Effector memory CD8-positive, alpha-beta T cell (primary cell): ENCODE measurements at regions not wholly inside any gene's neighbourhood (a gene's known extent, or its start where the extent isn't known, plus 50 kb on each side); places are given as distances from the start of the nearest gene placed in this dataset.

Source experiments
- ATAC-seq: fragments of 150-1000 bp; cut with Tn5 transposase; replicated peaks from 2 replicates; pipeline ENCODE4 v1.10.0; 2021; ENCODE audit warnings: mild to moderate bottlenecking, moderate library complexity
- DNase-seq, 3 experiments: peaks; one replicate each; pipeline ENCODE4 v3.0.0; 2021
- H3K27ac Mint-ChIP-seq, 2 donors: one replicate each; pipeline ENCODE4 v1.8.0; 2022; ENCODE audit warnings: mild to moderate bottlenecking in 2 of 2, mixed read lengths in 2 of 2, moderate library complexity in 2 of 2
- H3K27me3 Mint-ChIP-seq, 2 donors: one replicate each; pipeline ENCODE4 v1.8.0; 2022; ENCODE audit warnings: mixed read lengths in 2 of 2
- H3K36me3 Mint-ChIP-seq: one replicate; pipeline ENCODE4 v1.8.0; 2022; ENCODE audit warnings: mild to moderate bottlenecking, moderate library complexity, mixed read lengths; ENCODE audit not compliant: insufficient read depth
- H3K4me1 Mint-ChIP-seq, 2 donors: one replicate each; pipeline ENCODE4 v1.8.0; 2022; ENCODE audit warnings: low read depth in 2 of 2, mixed read lengths in 2 of 2
- H3K4me3 Mint-ChIP-seq, 2 donors: one replicate each; pipeline ENCODE4 v1.8.0; 2022; ENCODE audit warnings: mild to moderate bottlenecking in 2 of 2, mixed read lengths in 2 of 2, moderate library complexity in 2 of 2
- H3K9me3 Mint-ChIP-seq, 2 donors: one replicate each; pipeline ENCODE4 v1.8.0; 2022; ENCODE audit warnings: mixed read lengths in 2 of 2

GRCh38 chr1:58165073-58165472 lies 381.5 kb downstream of the OMA1 start:
- Mint-ChIP-seq H3K4me1 (no peaks in the 10 kb centered on the region), H3K36me3 (no peaks in the 10 kb centered on the region), H3K27me3 (peaks cover 0 to 8% of the 10 kb centered on the region in 2 donors), H3K4me3 (no peak overlapping the region), H3K9me3 (no peaks in the 10 kb centered on the region), H3K27ac (no peak overlapping the region)
- DNase-seq: no peak
- ATAC-seq: no peak

GRCh38 chr1:58162952-58163550 lies 383.5 kb downstream of the OMA1 start:
- no peak for DNase-seq
- Mint-ChIP-seq H3K27ac (no peak overlapping the region), H3K27me3 (no peaks in the 10 kb centered on the region)

GRCh38 chr1:58159434-58159830 lies 387.1 kb downstream of the OMA1 start:
- no peak overlapping the region for H3K4me3 Mint-ChIP-seq
- H3K27ac Mint-ChIP-seq: no peak overlapping the region
- DNase-seq (no peak), ATAC-seq (no peak)
- peaks cover 0 to 6% of the 10 kb centered on the region in 2 donors for H3K27me3 Mint-ChIP-seq
- no peaks in the 10 kb centered on the region for H3K36me3 Mint-ChIP-seq
- H3K4me1 Mint-ChIP-seq: no peaks in the 10 kb centered on the region
- no peaks in the 10 kb centered on the region for H3K9me3 Mint-ChIP-seq

More at GRCh38 chr1:58162952-58163550, 383.5 kb downstream of the OMA1 start:
- Mint-ChIP-seq H3K4me1 (no peaks in the 10 kb centered on the region), H3K4me3 (no peak overlapping the region), H3K9me3 (no peaks in the 10 kb centered on the region), H3K36me3 (no peaks in the 10 kb centered on the region)
- ATAC-seq: no peak

GRCh38 chr1:58158506-58159433 lies 387.8 kb downstream of the OMA1 start:
- peaks cover 0 to 6% of the 10 kb centered on the region in 2 donors for H3K27me3 Mint-ChIP-seq
- H3K4me1 Mint-ChIP-seq: no peaks in the 10 kb centered on the region
- H3K9me3 Mint-ChIP-seq: no peaks in the 10 kb centered on the region
- DNase-seq (no peak), ATAC-seq (no peak)
- H3K4me3 Mint-ChIP-seq: no peak overlapping the region
- no peaks in the 10 kb centered on the region for H3K36me3 Mint-ChIP-seq
- H3K27ac Mint-ChIP-seq: no peak overlapping the region

- no peak for DNase-seq
- Mint-ChIP-seq H3K27me3 (peaks cover 0 to 6% of the 10 kb centered on the region in 2 donors), H3K4me3 (no peak overlapping the region), H3K36me3 (no peaks in the 10 kb centered on the region), H3K4me1 (no peaks in the 10 kb centered on the region), H3K27ac (no peak overlapping the region), H3K9me3 (no peaks in the 10 kb centered on the region)
- ATAC-seq: no peak
These were observed 388.5 kb downstream of the OMA1 start for GRCh38 chr1:58158016-58158415.

GRCh38 chr1:58157256-58157655 lies 389.3 kb downstream of the OMA1 start:
- Mint-ChIP-seq H3K4me3 (no peak overlapping the region), H3K27ac (no peak overlapping the region), H3K9me3 (no peaks in the 10 kb centered on the region), H3K4me1 (no peaks in the 10 kb centered on the region), H3K27me3 (peaks cover 0 to 6% of the 10 kb centered on the region in 2 donors), H3K36me3 (no peaks in the 10 kb centered on the region)
- ATAC-seq (no peak), DNase-seq (no peak)

GRCh38 chr1:58156831-58157230 lies 389.7 kb downstream of the OMA1 start:
- H3K36me3 Mint-ChIP-seq: no peaks in the 10 kb centered on the region
- ATAC-seq: no peak
- no peak for DNase-seq
- H3K27ac Mint-ChIP-seq: no peak overlapping the region
- H3K4me1 Mint-ChIP-seq: no peaks in the 10 kb centered on the region
- H3K9me3 Mint-ChIP-seq: no peaks in the 10 kb centered on the region
- H3K27me3 Mint-ChIP-seq: peaks cover 0 to 6% of the 10 kb centered on the region in 2 donors
- H3K4me3 Mint-ChIP-seq: no peak overlapping the region

GRCh38 chr1:58156124-58156468 lies 390.4 kb downstream of the OMA1 start:
- Mint-ChIP-seq H3K36me3 (no peaks in the 10 kb centered on the region), H3K27me3 (peaks cover 0 to 6% of the 10 kb centered on the region in 2 donors), H3K9me3 (no peaks in the 10 kb centered on the region), H3K4me1 (no peaks in the 10 kb centered on the region), H3K27ac (no peak overlapping the region), H3K4me3 (no peak overlapping the region)
- DNase-seq: no peak
- no peak for ATAC-seq

- H3K4me1 Mint-ChIP-seq: no peaks in the 10 kb centered on the region
- no peaks in the 10 kb centered on the region for H3K36me3 Mint-ChIP-seq
- H3K27ac Mint-ChIP-seq: no peak overlapping the region
- ATAC-seq: no peak
- no peak for DNase-seq
- H3K4me3 Mint-ChIP-seq: no peak overlapping the region
- peaks cover 0 to 6% of the 10 kb centered on the region in 2 donors for H3K27me3 Mint-ChIP-seq
- H3K9me3 Mint-ChIP-seq: no peaks in the 10 kb centered on the region
These were observed 391.0 kb downstream of the OMA1 start for GRCh38 chr1:58155418-58156123.

- Mint-ChIP-seq H3K9me3 (no peaks in the 10 kb centered on the region), H3K27me3 (peaks cover 0 to 6% of the 10 kb centered on the region in 2 donors), H3K36me3 (no peaks in the 10 kb centered on the region), H3K4me3 (no peak overlapping the region), H3K4me1 (no peaks in the 10 kb centered on the region), H3K27ac (no peak overlapping the region)
- ATAC-seq: no peak
- DNase-seq: no peak
These were observed 392.3 kb downstream of the OMA1 start for GRCh38 chr1:58154256-58154655.

- DNase-seq (no peak), ATAC-seq (no peak)
- Mint-ChIP-seq H3K4me3 (no peak overlapping the region), H3K9me3 (no peaks in the 10 kb centered on the region), H3K27me3 (peaks cover 0 to 6% of the 10 kb centered on the region in 2 donors), H3K27ac (no peak overlapping the region), H3K4me1 (no peaks in the 10 kb centered on the region), H3K36me3 (no peaks in the 10 kb centered on the region)
These were observed 393.8 kb downstream of the OMA1 start for GRCh38 chr1:58152697-58153096.

GRCh38 chr1:58149271-58149812 lies 397.2 kb downstream of the OMA1 start:
- Mint-ChIP-seq H3K27ac (no peak overlapping the region), H3K4me3 (no peak overlapping the region), H3K36me3 (peaks cover 2% of the 10 kb centered on the region), H3K9me3 (no peaks in the 10 kb centered on the region), H3K4me1 (no peaks in the 10 kb centered on the region), H3K27me3 (no peaks in the 10 kb centered on the region)
- no peak for DNase-seq
- no peak for ATAC-seq

GRCh38 chr1:58144698-58145270 lies 401.7 kb downstream of the OMA1 start:
- H3K36me3 Mint-ChIP-seq: peaks cover 2% of the 10 kb centered on the region
- no peaks in the 10 kb centered on the region for H3K27me3 Mint-ChIP-seq
- no peak overlapping the region for H3K27ac Mint-ChIP-seq
- no peak overlapping the region for H3K4me3 Mint-ChIP-seq
- H3K4me1 Mint-ChIP-seq: no peaks in the 10 kb centered on the region
- DNase-seq (no peak), ATAC-seq (no peak)
- no peaks in the 10 kb centered on the region for H3K9me3 Mint-ChIP-seq
